Cardiac fibroblast (primary cell): ENCODE measurements at regions not wholly inside any gene's neighbourhood (a gene's known extent, or its start where the extent isn't known, plus 50 kb on each side); places are given as distances from the start of the nearest gene placed in this dataset.

ENCODE experiments used
- DNase-seq, 2 donors: peaks; one replicate each; pipeline versions ENCODE4 v3.0.0 to v3.0.0-alpha.2; 2010; ENCODE audit warnings: low read depth in 2 of 2
- H3K4me3 ChIP-seq, 2 donors: replicated peaks in 1 of 2; 1 replicate in 1 of 2; 2 replicates in 1 of 2; pipeline ENCODE4 v1.5.1; 2011; ENCODE audit warnings: low read depth in 2 of 2, low read length in 2 of 2, mild to moderate bottlenecking in 2 of 2, moderate library complexity in 1 of 2
- TF ChIP-seq, protein P1 (sequence below): IDR thresholded peaks from one replicate; pipeline ENCODE4 v1.5.1; 2011; ENCODE audit warnings: low read depth, mild to moderate bottlenecking, low read length, inconsistent platforms

- TF ChIP-seq, protein P1, sequence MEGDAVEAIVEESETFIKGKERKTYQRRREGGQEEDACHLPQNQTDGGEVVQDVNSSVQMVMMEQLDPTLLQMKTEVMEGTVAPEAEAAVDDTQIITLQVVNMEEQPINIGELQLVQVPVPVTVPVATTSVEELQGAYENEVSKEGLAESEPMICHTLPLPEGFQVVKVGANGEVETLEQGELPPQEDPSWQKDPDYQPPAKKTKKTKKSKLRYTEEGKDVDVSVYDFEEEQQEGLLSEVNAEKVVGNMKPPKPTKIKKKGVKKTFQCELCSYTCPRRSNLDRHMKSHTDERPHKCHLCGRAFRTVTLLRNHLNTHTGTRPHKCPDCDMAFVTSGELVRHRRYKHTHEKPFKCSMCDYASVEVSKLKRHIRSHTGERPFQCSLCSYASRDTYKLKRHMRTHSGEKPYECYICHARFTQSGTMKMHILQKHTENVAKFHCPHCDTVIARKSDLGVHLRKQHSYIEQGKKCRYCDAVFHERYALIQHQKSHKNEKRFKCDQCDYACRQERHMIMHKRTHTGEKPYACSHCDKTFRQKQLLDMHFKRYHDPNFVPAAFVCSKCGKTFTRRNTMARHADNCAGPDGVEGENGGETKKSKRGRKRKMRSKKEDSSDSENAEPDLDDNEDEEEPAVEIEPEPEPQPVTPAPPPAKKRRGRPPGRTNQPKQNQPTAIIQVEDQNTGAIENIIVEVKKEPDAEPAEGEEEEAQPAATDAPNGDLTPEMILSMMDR = no peak
- DNase-seq = no peak
- H3K4me3 ChIP-seq = no peak overlapping the region
These were observed 179.4 kb downstream of the ERMARD start for GRCh38 chr6:169930799-169931198.

- no peak for DNase-seq
- H3K4me3 ChIP-seq = no peak overlapping the region
- TF ChIP-seq, protein P1 = no peak
These were observed 176.3 kb downstream of the ERMARD start for GRCh38 chr6:169927711-169928110.

DNA sequence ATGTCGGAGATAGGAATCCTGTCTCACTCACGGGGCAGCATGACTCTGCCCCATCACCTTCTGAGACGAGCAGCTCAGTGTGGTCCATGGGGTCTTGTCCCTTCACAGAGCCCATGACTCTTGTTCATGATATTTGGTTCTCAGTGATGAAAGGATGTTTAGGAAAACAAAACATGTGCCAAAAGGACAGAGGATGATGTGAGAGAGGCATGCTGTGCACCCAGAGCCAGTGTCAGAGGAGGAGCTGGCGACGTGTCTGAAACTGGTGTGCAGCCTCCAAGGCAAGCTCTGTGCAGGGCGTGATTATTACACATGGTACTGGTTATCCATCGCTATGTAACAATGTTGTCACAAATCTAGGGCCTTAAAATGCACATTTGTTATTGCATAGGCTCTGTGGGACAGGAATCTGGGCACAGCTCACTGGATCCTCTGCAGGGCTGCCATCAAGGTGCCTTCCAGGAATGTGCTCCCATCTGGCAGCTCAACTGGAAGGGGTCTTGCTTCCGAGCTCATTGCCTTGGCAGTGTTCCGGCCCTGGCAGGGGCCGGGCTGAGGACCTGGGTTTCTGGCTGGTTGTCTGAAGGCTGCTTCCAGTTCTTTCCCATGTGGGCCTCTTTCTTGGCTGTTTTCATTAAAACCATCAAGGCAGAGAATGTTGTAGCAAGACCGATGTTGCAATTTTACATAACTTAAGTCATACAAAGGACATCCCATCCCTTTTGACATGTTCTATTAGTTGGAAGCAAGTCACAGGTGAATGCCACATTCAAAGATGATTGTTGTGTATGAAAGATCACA, 175.4 kb downstream of the ERMARD start:
- no peak for DNase-seq
- no peak overlapping the region for H3K4me3 ChIP-seq
- TF ChIP-seq, protein P1 = no peak

DNA sequence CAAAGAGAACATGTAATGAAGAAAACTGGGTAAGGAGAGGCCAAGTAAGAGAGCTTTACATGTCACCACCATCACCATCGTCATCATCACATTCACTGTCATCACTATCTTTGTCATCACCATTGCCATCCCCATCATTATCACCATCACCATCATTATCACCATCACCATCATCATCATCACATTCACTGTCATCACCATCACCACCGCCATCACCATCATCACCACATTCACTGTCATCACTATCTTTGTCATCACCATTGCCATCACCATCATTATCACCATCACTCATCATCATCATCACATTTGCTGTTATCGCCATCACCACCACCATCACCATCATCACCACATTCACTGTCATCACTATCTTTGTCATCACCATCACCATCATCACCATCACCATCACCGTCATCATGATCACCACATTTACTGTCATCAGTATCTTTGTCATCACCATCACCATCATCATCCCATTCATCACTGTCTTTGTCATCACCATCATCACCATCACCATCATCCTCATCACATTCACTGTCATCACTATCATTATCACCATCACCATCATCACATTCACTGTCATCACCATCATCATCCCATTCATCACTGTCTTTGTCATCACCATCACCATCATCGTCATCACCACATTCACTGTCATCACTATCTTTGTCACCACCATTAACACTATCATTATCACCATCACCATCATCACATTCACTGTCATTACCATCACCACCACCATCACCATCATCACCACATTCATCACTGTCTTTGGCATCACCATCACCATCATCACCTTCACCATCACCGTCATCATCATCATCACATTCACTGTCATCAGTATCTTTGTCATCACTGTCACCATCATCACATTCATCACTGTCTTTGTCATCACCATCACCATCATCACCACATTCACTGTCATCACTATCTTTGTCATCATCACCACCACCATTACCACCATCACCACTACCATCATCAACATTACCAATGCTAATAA, 172.3 kb downstream of the ERMARD start:
- TF ChIP-seq, protein P1 = no peak

GRCh38 chr6:169921853-169922824, 170.7 kb downstream of the ERMARD start:
- H3K4me3 ChIP-seq = no peak overlapping the region
- TF ChIP-seq, protein P1 = no peak
- no peak for DNase-seq

More for the DNA sequence above, 172.3 kb downstream of the ERMARD start:
- no peak overlapping the region for H3K4me3 ChIP-seq
- DNase-seq = no peak

- no peak overlapping the region for H3K4me3 ChIP-seq
- TF ChIP-seq, protein P1 = no peak
- DNase-seq = no peak
These were observed 169.8 kb downstream of the ERMARD start for GRCh38 chr6:169921217-169921616.
